ENCODE measurements at regions not wholly inside any gene's neighbourhood (a gene's known extent, or its start where the extent isn't known, plus 50 kb on each side); places are given as distances from the start of the nearest gene placed in this dataset.

- TF ChIP-seq SIX5 (IDR thresholded peaks at IDR 0.05; ENCODE audit: low read depth, low read length, severe bottlenecking) (no peak), POLR2A (IDR thresholded peaks at IDR 0.05; ENCODE audit: low read depth, low read length) (no peak), YY1 (IDR thresholded peaks at IDR 0.05; ENCODE audit: low read depth, low read length) (no peak), JUND (IDR thresholded peaks at IDR 0.05; ENCODE audit: low read depth, low read length) (no peak), CHD2 (IDR thresholded peaks at IDR 0.05; ENCODE audit: borderline replicate concordance, low read depth, low read length) (no peak), DPF2 (IDR thresholded peaks at IDR 0.05) (no peak), MXI1 (IDR thresholded peaks at IDR 0.05; ENCODE audit: low read depth, low read length) (no peak), CTCF (IDR thresholded peaks at IDR 0.05 in 2 of 3, conservative IDR thresholded peaks at IDR 0.05 in 1 of 3; ENCODE audit: control insufficient read depth in 2 of 3, extremely low read depth in 1 of 3, insufficient read depth in 1 of 3, low read depth in 3 of 3, low read length in 3 of 3) (no peak), POLR2AphosphoS5 (IDR thresholded peaks at IDR 0.05; ENCODE audit: low read length) (no peak), EZH2 (IDR thresholded peaks at IDR 0.05; ENCODE audit: borderline replicate concordance, control insufficient read depth, low read depth, low read length) (no peak), SIN3A (IDR thresholded peaks at IDR 0.05; ENCODE audit: low read depth, low read length) (no peak)
These were observed 63.6 kb downstream of the CCNL1 start for GRCh38 chr3:157096328-157096727.
